Esophagus squamous epithelium (tissue), 5 donors: ENCODE measurements at regions not wholly inside any gene's neighbourhood (a gene's known extent, or its start where the extent isn't known, plus 50 kb on each side); places are given as distances from the start of the nearest gene placed in this dataset.
"Not testable (repeated sequence)": the region's sequence is repeated elsewhere in the genome, so short reads cannot be mapped to it uniquely, and the experiment has no call there.

Source experiments
- DNase-seq: peaks from one replicate; lab custom pipeline; 2025; lab: John Stamatoyannopoulos, UW
- H3K27ac ChIP-seq, 4 donors: fragments of 200-600 bp; sonication (generic); one replicate each; pipeline ENCODE4 v1.5.1; 2016 to 2019; ENCODE audit warnings: mild to moderate bottlenecking in 1 of 4
- H3K27me3 ChIP-seq, 4 donors: fragments of 200-600 bp; sonication (generic); 1 replicate in 3 of 4; 2 replicates in 1 of 4; pipeline versions ENCODE4 v1.5.1 to v1.6.0; 2017 to 2021; ENCODE audit warnings: antibody characterized with exemption in 1 of 4
- H3K36me3 ChIP-seq, 3 donors: fragments of 200-600 bp; sonication (generic); one replicate each; pipeline ENCODE4 v1.5.1; 2016 to 2019
- H3K4me1 ChIP-seq, 3 donors: fragments of 200-600 bp; sonication (generic); one replicate each; pipeline ENCODE4 v1.5.1; 2017 to 2019
- H3K4me3 ChIP-seq, 4 donors: fragments of 200-600 bp; sonication (generic); 1 replicate in 3 of 4; 2 replicates in 1 of 4; pipeline ENCODE4 v1.5.1; 2016 to 2019; ENCODE audit warnings: mild to moderate bottlenecking in 2 of 4, moderate library complexity in 1 of 4
- H3K9me3 ChIP-seq, 3 donors: fragments of 200-600 bp; sonication (generic); one replicate each; pipeline ENCODE4 v1.5.1; 2016 to 2019
- CTCF ChIP-seq, 6 experiments: fragments of 450-650 bp in 4 of 6; fragments of 200-600 bp in 2 of 6; sonication (generic) in 2 of 6; IDR thresholded peaks; one replicate each; pipeline ENCODE4 v1.5.1; 2016 to 2019; ENCODE audit warnings: antibody characterized with exemption in 6 of 6, mild to moderate bottlenecking in 4 of 6, moderate library complexity in 4 of 6
- POLR2A ChIP-seq, 4 donors: fragments of 450-650 bp; IDR thresholded peaks; one replicate each; pipeline ENCODE4 v1.6.1; 2017; ENCODE audit warnings: antibody characterized with exemption in 4 of 4, mild to moderate bottlenecking in 4 of 4, moderate library complexity in 3 of 4
- WGBS, 2 donors: methylation state at CpG; one replicate each; pipeline ENCODE4 v1.1.5; 2018; 5-methylcytosine and 5-hydroxymethylcytosine counted together
- intact Hi-C: fragments of 100-400 bp; cut with DNase I; formaldehyde crosslinking; loops from one replicate; pipeline ENCODE4 v1.15.0; 2022
- donor health status: DM: yes; HTN: yes; CAD: no.

GRCh38 chrX:63281465-63281864 is 69.7 kb downstream of the SPIN4 start:
- Histone ChIP-seq H3K27ac (no peak overlapping the region), H3K4me3 (no peak overlapping the region), H3K4me1 (no peaks in the 10 kb centered on the region), H3K36me3 (no peaks in the 10 kb centered on the region), H3K9me3 (no peaks in the 10 kb centered on the region), H3K27me3 (no peaks in the 10 kb centered on the region)
- DNase-seq: no peak
- intact Hi-C loops: no loop called here
- TF ChIP-seq CTCF (IDR thresholded peaks at IDR 0.05) (no peak), POLR2A (IDR thresholded peaks at IDR 0.05) (no peak)
- WGBS, 2 donors: 60 to 66% methylated on average over 5 to 6 of the region's 6 CpGs

GRCh38 chrX:63277394-63277793 is 73.7 kb downstream of the SPIN4 start:
- H3K4me3 ChIP-seq, H3K36me3 ChIP-seq, H3K9me3 ChIP-seq, H3K4me1 ChIP-seq, H3K27ac ChIP-seq, DNase-seq, H3K27me3 ChIP-seq, intact Hi-C loops: not testable (repeated sequence)
- WGBS, 2 donors: 81% methylated on average over 2 of the region's 3 CpGs; no CpG with 5 or more reads in 1 of the 2 donors

GRCh38 chrX:63275127-63275526 is 76.0 kb downstream of the SPIN4 start:
- Histone ChIP-seq H3K27ac (no peak overlapping the region), H3K4me3 (no peak overlapping the region), H3K36me3 (no peaks in the 10 kb centered on the region), H3K4me1 (no peaks in the 10 kb centered on the region), H3K27me3 (no peaks in the 10 kb centered on the region), H3K9me3 (no peaks in the 10 kb centered on the region)
- TF ChIP-seq CTCF (IDR thresholded peaks at IDR 0.05) (peak in 4 of 6 experiments; percentile 21 to 45 (median 25)), POLR2A (IDR thresholded peaks at IDR 0.05) (no peak)
- 32 to 35% methylated on average over 2 of the region's 2 CpGs for WGBS, 2 donors
- intact Hi-C loops: no loop called here
- DNase-seq: no peak

GRCh38 chrX:63270873-63271272 is 80.3 kb downstream of the SPIN4 start:
- no peaks in the 10 kb centered on the region for H3K9me3 ChIP-seq
- TF ChIP-seq POLR2A (IDR thresholded peaks at IDR 0.05): no peak
- TF ChIP-seq CTCF (IDR thresholded peaks at IDR 0.05): no peak
- no peaks in the 10 kb centered on the region for H3K4me1 ChIP-seq
- H3K27me3 ChIP-seq: no peaks in the 10 kb centered on the region
- no peaks in the 10 kb centered on the region for H3K36me3 ChIP-seq
- no peak for DNase-seq
- no peak overlapping the region for H3K27ac ChIP-seq
- H3K4me3 ChIP-seq: no peak overlapping the region
- intact Hi-C loops: no loop called here
- 90 to 96% methylated on average over 8 of the region's 8 CpGs for WGBS, 2 donors

- no peaks in the 10 kb centered on the region for H3K27me3 ChIP-seq
- no peak for DNase-seq
- no peaks in the 10 kb centered on the region for H3K9me3 ChIP-seq
- no peaks in the 10 kb centered on the region for H3K4me1 ChIP-seq
- 50 to 71% methylated on average over 1 of the region's 1 CpG for WGBS, 2 donors
- H3K4me3 ChIP-seq: no peak overlapping the region
- no peak overlapping the region for H3K27ac ChIP-seq
- TF ChIP-seq CTCF (IDR thresholded peaks at IDR 0.05) (no peak), POLR2A (IDR thresholded peaks at IDR 0.05) (no peak)
- H3K36me3 ChIP-seq: no peaks in the 10 kb centered on the region
- intact Hi-C loops: no loop called here
These were observed 93.0 kb downstream of the SPIN4 start for GRCh38 chrX:63258144-63258543.

GRCh38 chrX:63250253-63250868 is 100.8 kb downstream of the SPIN4 start:
- H3K4me1 ChIP-seq: no peaks in the 10 kb centered on the region
- no peaks in the 10 kb centered on the region for H3K27me3 ChIP-seq
- no peak overlapping the region for H3K4me3 ChIP-seq
- TF ChIP-seq CTCF (IDR thresholded peaks at IDR 0.05) (peak; percentile 72 to 87 (median 84)), POLR2A (IDR thresholded peaks at IDR 0.05) (no peak)
- H3K9me3 ChIP-seq: no peaks in the 10 kb centered on the region
- H3K27ac ChIP-seq: no peak overlapping the region
- intact Hi-C loops: no loop called here
- no peaks in the 10 kb centered on the region for H3K36me3 ChIP-seq
- DNase-seq: no peak
- 30 to 38% methylated on average over 3 of the region's 3 CpGs for WGBS, 2 donors

- DNase-seq, intact Hi-C loops: not testable (repeated sequence)
These were observed 108.4 kb downstream of the SPIN4 start for GRCh38 chrX:63242689-63243088.

GRCh38 chrX:63235963-63236362 is 115.2 kb downstream of the SPIN4 start:
- WGBS, 2 donors: no CpG with 5 or more reads among the region's 2 CpGs
- H3K4me3 ChIP-seq, H3K27ac ChIP-seq, DNase-seq, H3K27me3 ChIP-seq, H3K9me3 ChIP-seq, intact Hi-C loops, H3K36me3 ChIP-seq, H3K4me1 ChIP-seq: not testable (repeated sequence)

More at GRCh38 chrX:63242689-63243088, 108.4 kb downstream of the SPIN4 start:
- H3K4me3 ChIP-seq, H3K27me3 ChIP-seq, H3K27ac ChIP-seq, H3K4me1 ChIP-seq, H3K36me3 ChIP-seq, H3K9me3 ChIP-seq: not testable (repeated sequence)
- no CpG with 5 or more reads among the region's 2 CpGs for WGBS, 2 donors
